IPS-NIHi11 (cell line): ENCODE measurements at regions not wholly inside any gene's neighbourhood (a gene's known extent, or its start where the extent isn't known, plus 50 kb on each side); places are given as distances from the start of the nearest gene placed in this dataset.
A peak's percentile ranks its signal among the peaks of the same experiment; 100 is the strongest.
"Not testable (repeated sequence)": the region's sequence is repeated elsewhere in the genome, so short reads cannot be mapped to it uniquely, and the experiment has no call there.

ENCODE experiments used
- DNase-seq: peaks from one replicate; pipeline ENCODE4 v3.0.0; 2012; ENCODE audit warnings: mixed read lengths, low spot score

DNA sequence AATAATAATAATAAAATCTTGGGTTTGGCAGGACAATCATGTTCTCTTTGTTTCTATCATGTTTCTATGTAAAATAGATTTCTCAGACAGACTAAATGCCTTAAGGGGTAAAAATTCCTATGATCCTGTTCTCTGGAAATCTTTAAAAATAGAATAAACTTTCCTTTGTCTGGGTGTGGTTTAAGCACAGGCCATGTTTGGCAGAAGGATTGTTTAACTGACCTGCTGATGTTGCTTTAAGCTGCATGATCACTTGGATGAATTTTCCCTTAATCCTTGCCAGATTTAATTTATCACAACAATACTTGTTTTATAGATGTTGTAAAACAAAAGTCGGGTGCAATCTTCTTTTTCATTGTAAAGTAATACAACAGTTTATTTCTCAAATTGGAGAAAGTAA lies 341.7 kb upstream of the FAT1 start:
- DNase-seq, result no peak

DNA sequence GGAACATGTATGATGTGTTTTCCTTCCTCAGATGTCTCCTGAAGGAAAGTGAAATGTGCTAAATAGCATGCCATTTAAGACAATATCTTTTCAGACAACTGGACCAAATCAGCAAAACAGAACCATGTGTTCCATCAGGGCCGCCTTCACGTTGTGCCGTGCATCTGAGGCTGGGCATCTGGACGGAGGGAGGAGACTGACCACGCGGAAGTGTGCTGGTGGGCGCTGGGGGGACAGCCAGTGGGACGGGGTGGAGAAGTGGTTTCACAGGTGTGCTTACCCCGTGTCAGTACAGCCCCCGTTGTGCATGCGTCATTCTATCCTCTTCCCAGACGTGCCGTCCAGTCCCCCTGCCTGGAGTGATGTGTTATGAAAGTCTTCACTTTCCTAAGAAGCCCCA lies 342.1 kb upstream of the FAT1 start:
- no peak for DNase-seq

DNA sequence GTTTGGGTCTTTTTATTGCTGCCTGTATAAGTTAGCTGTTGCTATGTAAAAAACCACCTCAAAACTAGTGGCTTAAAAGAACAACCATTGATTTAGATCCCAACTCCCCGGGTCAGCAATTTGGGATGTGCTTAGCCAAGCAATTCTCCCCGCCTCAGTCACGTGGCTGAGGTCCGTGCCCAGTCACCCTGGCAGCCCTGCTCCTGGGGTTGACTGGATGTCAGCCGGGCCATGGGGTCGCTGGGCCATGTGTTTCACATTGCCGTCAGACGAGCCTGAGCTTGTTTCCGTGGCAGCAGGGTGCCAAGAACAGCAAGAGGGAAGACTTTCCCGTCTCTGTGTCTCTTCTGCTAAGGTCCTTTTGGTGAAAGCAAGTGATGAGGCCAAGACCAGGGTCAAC lies 345.7 kb upstream of the FAT1 start:
- DNase-seq, result no peak

DNA sequence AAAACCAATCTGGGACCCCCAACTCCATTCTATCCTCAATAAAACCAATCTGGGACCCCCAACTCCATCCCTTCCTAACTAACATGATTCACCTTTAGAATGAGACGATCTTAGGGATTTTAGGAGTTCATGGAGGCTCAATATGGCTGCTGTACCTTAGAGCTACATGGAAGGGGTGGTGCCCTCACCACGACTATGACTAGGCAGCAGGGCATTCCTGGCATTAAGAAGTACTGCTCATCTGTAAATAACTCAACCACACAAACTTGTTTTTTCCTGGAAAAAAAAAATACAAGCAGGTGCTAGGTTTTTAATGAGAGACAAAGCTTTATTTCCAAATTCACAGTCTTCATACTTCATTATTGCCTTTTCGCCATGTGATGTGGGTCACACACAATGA lies 346.5 kb upstream of the FAT1 start:
- no peak for DNase-seq

DNA sequence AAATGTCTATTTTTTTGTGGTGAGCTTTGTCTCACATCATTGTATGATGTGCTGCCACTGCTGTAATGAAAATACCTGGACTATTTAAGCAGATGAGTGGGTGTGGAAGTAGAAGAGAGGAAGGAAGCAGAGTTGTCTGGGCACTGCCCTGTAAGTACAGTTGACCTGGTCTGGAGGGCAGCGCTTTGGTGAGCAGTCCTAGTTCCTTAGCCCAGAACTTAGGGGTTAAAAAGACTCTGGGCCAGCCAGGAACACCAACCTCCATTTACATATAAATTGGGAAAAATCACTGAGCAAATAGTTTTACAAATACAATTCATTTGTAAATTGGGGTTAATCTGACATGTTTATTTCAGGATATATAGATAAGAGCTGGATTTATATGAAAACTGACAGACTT lies 347.1 kb upstream of the FAT1 start:
- no peak for DNase-seq

DNA sequence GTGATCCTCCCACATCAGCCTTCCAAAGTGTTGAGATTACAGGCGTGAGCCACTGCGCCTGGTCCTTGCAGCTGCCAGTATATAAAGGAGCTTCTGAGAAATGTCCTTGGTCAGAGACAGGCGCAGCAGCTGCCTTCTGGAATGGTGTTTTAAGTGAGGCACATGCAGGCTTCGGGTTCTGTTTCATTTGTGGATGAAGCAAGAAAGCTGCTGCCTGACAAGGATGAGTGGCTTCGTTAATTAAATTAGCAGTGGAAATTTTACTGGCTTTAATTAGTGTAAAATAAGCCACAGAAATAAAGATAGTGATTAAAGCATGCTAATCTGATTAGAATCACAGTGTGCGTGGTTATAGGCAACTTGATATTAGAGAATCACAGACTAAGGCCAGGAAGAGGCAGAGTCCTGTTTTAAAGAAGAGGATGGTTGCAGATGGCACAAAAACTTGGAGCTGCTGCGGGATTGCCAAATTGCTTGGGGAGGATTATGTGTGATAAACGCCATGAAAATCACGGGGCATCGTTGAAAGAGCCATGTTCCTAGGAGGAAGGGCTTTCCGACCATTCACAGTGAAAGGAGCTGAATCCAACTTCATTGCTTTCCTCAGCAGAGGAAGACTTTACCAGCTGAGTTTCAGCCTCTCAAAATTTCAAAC lies 348.4 kb upstream of the FAT1 start:
- DNase-seq, result no peak

DNA sequence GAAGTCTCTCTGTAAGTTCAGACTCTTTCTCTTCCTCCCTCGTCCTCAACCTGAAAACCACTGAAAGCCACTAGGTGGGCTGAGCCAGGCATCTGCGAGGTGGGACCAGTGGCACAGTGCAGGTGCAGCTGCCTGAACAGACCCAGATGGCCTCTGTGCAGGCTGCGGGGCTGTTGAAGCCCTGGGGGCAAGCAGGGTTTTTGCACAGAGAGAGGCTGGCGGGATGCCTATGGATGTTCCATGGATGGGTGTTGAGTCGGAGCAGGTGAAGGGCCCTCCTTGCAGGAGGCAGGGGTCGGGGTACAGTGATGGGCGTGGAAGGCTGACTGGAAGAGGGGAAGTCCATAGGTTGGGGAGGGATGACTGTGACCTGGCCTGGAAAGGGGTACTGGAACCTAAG lies 350.2 kb upstream of the FAT1 start:
- DNase-seq, result no peak

DNA sequence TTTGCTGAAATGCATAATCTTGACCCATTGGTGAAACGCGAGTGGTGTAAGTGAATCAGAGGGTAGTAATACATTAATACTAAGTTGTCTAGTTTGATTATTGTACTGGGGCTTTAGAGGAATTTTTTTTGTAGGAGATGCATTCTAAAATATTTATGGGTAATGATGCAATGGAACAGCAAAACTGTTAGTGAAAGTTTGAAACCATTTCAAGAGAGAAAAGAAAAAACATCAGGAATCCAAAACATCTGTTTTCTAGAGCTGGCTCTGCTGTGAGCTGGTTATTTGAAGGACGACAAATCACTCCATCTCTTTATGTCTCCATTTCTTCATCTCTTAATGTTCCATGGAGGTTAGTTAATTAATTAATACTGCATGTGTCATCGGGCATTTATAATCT lies 351.9 kb upstream of the FAT1 start:
- no peak for DNase-seq

DNA sequence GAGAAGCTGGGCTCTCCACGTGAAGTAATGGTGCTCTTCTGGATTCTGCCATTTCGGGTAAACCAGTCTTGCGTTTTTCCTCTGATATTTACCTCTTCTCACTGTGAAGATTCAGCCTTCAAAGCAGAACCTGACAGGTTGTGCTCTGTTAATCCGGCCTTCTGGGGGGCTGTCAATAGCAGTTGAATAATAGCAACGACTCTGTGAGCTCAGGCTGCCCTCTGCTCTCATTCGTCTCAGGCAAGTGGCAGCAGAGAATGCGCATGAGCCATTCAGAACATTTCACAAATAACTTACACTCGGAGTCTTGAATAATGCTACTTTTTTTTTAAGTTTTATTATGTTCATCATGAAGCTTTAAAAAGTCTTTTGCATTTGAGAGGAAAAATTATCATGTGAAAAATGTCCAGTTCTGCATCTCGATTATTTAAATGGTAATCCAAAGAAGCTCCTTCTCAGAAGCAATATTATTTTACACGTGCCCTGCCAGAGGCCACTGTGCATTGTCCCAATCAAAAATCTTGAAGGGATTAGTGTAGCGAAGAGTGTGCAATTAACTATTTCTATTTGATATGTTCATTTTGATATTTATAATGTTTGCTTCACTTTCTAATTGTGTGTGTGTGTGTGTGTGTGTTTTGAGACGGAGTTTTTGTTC lies 354.2 kb upstream of the FAT1 start:
- DNase-seq, result no peak

DNA sequence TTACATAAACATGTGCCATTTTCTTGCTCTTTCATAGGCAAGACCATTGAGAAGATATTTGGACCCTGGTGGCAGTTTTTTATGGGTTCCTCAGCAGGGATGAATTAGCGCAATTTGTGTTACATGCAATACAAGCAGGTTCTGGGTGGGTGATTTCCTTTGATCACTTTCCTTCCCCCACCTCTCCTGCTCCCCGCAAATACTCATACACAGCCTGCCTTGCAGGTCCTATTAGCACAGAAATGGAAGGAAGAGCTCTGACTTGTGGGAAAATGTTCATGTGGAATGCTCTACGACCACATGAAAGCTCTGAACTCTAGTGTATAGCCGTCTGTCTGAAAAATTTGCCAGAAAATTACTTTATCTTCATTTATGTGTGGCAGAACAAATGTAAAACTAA lies 361.0 kb upstream of the FAT1 start:
- no peak for DNase-seq

DNA sequence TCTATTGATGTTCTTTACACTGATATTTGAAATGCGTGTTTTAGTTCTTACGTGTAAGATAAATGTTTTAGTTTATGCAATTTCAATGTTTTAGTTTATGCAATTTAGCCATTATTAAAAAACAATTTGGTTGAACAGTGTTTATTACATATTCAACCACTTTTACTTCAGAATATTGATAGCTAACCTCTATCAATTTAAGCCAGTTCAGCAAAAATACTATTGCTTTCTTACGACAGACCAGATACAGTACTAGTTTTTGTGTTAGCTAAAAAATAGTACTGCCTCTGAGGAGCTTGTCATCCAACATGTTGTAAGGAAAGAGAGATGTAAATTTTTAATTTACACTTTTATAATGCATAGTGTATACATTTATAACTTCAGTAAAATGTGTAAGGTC lies 361.7 kb upstream of the FAT1 start:
- DNase-seq, result no peak

DNA sequence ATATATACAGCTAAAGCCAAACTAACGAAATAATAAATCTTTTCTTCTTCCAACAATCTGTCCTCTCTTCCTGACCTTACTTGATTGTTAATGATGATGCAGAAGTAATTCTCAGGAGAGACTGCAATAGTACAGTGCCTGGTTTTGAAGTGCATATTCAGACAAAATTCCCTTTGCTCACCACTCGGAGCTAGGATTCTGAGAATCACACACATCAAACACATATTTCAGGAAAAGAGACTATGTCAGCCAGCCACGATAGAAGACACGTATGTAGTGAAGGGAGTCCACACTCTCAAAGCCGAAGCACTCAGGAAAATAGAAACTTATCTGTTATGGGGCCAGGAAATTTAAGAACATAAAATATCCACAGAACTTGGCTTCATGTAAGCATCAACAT lies 362.5 kb upstream of the FAT1 start:
- DNase-seq, result no peak

DNA sequence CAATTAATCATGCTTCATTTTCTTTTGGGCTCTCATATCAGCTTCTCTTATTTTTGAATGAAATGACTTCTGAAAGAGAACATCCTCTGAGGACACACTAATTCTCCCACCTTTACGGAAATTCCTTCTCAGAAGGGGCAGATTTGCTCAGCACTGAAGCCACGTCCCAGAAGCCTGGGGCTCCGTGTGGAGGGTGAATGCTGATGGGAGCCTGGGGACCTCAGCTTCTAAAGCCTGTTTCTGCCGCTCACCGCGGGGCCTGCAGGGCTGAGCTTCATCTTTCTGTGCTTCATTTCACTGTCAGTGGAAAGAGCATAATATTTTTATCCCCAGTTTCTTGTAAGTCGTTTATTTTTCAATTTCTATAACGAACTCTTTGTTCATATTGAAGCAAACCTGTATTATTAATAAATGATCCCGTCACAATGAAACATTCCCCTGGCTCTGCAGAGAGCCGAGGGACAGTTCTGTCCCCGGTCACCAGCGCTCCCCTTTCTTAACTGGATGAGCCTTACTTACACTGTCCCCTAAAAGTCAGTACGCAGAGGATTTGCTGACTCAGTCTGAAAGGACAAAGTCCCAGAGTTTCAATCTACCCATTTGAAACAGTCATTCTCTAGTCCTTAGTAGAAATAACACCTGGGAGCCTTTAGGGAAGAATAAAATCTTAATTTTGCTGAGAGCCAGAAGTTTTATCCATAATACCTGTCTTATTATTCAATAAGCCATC lies 364.6 kb upstream of the FAT1 start:
- peak; percentile 25 for DNase-seq

DNA sequence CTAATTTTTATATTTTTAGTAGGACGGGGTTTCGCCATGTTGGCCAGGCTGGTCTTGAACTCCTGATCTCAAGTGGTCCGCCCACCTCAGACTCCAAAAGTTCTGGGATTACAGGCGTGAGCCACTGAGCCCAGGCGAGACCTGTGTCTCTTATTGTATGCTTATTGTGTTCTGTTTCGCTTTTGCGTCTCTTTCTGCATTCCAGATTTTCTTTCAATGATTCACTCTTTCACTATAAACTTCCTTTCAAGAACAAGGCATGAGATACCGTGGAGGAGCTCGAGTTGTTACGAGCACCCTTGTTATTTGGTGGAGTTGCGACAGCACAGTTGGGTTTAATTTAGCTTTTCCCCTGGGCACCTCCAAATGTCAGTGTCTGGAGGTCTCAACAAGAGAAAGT lies 366.7 kb upstream of the FAT1 start:
- DNase-seq, result no peak

DNA sequence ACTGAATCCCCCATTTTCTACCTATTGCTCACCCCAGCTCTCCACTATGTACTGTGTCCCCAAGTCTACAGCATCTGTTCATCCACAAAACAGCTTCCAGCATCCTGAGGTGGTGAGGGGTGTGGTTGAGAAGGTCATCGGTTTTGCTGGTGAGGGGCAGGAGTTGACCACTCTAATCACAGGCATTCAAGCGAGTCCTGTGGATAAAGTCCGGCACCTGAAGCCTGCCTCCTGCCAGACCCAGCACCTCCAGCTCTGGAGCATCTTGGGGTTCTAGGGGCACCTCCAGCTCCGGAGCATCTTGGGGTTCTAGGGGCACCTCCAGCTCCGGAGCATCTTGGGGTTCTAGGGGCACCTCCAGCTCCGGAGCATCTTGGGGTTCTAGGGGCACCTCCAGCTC lies 367.2 kb upstream of the FAT1 start:
- not testable (repeated sequence) for DNase-seq

DNA sequence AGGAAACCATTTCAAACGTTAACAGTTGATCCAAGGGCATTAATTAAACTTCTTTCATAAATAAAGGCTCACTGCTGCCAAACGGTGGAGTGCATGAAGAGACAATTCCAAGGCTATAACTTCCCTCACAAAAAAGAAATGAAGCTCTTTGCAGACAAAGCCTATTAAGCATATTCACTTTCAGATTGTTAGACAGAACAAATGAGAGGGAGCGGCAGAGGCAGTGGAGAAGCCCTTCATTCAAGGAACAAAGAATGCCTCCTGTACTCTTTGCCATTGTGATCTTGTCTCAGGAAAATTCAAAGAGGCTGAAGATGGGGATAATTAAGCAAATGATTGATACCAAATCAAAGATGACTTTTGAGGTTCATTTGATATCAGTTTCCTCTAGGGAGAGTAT lies 370.5 kb upstream of the FAT1 start:
- DNase-seq, result no peak

DNA sequence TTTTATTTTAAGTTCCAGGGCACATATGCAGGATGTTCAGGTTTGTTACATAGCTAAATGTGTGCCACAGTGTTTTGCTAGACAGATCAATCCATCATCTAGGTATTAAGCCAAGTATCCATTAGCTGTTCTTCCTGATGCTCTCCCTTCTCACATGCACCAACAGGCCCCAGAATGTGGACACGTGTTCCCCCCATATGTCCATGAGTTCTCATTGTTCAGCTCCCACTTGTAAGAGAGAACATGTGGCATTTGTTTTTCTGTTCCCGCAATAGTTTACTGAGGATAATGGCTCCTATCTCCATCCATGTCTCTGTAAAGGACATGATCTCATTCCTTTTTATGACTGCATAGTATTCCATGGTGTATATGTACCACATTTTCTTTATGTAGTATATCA lies 374.8 kb upstream of the FAT1 start:
- no peak for DNase-seq

DNA sequence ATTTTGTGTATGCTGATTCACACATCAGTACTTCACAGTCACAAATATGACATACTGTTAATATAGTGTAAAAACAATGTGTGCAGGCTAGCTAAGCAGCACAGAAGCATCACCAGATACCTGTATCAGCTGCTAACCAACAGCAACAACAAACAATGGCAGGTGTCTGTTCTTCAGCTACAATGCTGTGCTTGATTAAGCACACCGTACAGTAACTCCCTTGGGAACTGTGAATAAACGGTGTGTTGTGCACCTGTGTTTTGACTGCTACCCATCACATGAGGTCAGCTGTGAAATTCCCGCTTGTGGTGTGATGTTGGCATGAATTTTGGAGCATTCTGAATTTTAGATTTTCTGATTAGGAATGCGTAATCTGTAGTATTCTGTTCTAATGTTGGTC lies 379.7 kb upstream of the FAT1 start:
- DNase-seq, result no peak

DNA sequence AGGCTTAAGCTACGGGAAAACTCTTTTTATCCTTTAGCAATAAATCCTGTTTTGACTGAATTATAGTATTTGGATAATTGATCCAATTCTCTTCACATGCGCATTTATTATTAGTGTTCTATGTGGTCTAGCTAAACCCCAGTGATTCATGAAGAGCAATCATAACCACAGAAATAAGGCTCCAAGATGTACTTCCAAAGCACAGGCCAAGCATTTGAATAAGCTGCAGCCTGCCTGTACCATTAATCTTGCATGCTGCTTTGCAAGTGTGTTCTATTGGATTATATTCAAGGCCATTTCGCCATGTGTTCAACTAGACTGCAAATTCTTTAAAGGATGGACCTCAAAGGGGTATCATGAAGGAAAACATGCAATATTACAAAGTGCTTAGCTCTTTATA lies 385.2 kb upstream of the FAT1 start:
- no peak for DNase-seq

DNA sequence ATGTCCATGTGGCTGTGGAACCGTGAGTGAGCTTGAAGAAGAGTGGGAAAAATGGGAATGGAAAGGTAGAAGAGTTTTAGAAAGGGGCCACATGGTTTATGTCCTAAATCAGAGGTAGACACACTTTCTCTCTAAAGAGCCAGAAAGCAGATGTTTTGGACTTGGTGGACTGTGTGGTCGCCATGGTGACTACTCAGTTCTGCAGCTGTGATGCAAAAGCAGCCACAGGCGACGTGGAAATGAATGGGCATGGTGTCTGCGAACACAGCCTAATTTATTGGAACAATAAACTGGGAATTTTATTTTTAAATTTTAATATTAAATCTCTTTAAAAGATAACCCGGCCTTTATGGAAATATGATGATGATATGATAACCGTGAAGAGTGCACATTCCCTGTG lies 386.0 kb upstream of the FAT1 start:
- no peak for DNase-seq

DNA sequence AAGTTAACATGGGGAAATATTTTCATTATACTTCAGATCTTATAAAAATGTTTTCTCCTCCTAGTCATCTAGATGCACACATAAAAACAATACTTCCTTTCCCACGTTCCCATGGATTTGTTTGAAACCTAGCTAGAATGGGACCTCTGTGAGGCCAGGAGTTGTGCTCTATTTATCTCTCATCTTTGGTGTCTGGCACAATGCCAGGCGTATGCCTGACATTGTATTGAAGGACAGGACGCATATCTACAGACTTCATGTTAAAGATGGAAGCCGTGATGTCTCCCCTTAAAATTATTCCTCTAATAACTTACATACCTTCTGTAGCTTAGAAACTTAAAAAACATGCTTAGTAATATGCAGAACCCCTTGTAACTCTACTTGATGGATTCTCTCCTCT lies 394.5 kb upstream of the FAT1 start:
- no peak for DNase-seq

DNA sequence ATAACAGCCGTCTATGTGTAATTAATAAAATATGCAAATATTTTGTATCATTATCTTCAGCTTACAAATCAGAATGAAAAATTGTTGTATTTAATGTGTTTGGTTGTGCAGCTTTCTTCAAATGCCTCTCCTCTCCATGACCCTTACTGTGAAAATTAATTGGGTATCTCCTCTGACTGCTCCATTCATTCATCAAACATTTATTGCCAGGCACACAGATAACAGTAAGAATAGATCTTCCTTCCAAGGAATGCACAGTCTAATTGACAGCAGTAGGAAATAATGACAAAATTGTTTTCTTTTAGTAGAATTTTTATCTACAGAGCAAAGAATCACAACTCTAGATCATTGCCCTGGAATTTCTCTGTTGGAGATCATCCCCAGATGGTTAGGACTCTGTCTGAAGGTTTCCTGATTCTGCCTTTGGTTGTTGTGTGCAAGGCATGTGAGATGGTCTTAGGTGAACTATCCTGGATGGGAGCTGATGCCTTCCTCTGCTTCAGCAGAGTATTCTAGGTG lies 395.0 kb upstream of the FAT1 start:
- no peak for DNase-seq

DNA sequence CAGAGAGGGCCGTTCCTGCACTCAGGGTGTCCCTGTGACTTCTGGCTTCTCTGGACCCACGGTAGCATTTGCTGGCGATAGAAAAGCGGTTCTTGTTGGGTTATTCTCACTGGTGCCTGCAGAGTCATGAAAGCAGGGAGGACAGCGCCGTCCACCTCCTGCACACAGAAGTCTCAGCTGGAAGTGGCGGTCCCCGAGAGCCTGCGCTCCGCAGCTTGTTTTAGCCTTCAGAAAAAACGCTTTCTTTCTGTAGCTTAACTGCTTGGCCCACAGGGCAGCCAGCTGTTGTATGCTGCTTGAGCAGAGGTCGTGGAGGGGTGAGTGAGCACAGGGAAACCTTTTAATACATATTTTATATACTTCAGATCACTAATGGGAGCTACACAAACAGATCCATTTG lies 400.7 kb upstream of the FAT1 start:
- no peak for DNase-seq

DNA sequence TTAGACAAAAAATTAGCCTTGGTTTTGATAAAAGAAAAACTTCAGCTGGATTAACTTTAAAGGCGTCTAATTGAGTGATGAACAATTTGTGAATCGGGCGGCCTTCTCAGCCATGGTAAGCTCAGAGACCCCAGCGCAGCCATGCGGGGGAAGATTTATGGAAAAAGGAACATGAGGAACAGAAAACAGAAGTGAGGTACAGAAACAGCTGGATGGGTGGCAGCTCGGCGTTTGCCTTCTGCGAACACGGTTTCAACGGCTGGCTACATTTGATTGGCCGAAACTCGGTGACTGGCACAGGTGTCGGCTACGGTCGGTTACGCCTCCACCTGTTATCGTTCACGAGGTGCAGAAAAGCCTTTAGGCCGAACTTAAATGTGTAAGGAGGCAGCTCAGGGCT lies 401.4 kb upstream of the FAT1 start:
- DNase-seq, result no peak
